GM18861 (cell line): ENCODE measurements at regions not wholly inside any gene's neighbourhood (a gene's known extent, or its start where the extent isn't known, plus 50 kb on each side); places are given as distances from the start of the nearest gene placed in this dataset.

ENCODE experiments used
- ATAC-seq: cut with Tn5 transposase; IDR thresholded peaks from one replicate; pipeline ENCODE4 v1.9.1; 2021; ENCODE audit not compliant: unreplicated experiment

DNA sequence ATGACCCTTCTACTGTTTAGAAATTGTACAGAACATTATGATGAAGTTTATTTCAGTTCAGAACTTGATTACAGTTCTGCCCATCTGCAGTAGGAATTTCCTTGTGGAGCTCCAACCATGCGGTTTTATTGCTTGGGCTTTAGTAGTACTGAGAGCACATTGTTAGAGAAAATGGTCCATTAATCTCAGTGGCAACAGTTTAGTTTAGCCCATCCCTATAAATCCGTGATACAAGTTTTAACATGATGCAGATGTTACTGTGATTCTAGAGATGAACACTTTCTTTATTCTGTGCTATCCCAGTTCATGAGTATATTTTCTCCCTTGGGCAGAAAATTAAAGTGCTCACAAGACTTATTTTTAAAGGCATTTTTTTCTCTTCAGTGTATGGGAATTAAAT is 84.8 kb upstream of the FZD8 start:
- ATAC-seq: no peak

DNA sequence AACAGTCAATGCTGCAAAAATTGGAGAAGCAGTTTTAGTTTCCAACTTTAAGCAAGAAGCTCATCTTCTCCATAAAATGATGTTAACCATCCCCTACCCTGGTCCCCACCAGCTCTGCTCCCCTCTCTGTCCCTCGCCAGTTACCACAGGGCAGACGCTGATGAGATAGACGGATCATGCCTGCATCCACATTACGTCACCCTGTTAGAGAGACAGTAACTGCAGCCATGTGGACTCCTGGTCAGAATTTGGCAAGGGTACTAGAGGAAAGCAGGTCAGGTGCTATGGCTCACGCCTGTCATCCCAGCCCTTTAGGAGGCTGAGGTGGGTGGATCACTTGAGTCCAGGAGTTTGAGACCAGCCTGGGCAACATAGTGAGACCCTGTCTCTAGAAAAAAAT is 81.9 kb upstream of the FZD8 start:
- ATAC-seq: no peak

DNA sequence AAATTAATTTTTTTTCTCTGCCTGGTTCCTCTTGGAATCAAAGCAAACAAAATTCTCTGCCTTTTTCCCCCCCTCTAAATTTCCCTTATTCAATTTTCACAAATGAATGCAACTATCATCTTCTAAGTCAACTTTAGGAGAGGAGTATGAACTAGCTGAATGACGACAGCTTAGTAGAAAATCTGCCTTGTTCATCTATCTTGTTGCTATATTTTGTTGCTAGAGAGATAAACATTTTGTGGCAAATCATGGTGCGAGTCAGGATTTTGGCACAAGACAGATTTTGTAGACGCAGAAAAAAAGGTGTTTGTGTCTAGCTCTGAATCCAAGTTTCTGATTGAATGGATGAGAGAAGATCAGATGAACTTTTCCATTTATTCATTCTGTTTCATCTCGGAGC is 81.0 kb upstream of the FZD8 start:
- no peak for ATAC-seq

- no peak for ATAC-seq
Observed at GRCh38 chr10:35722636-35723035, 80.5 kb upstream of the FZD8 start.

- no peak for ATAC-seq
Observed at GRCh38 chr10:35722226-35722625, 80.1 kb upstream of the FZD8 start.

- ATAC-seq: no peak
Observed at GRCh38 chr10:35720366-35720765, 78.3 kb upstream of the FZD8 start.

GRCh38 chr10:35716776-35717175 is 74.7 kb upstream of the FZD8 start:
- ATAC-seq: no peak

GRCh38 chr10:35712486-35712885 is 70.4 kb upstream of the FZD8 start:
- no peak for ATAC-seq

DNA sequence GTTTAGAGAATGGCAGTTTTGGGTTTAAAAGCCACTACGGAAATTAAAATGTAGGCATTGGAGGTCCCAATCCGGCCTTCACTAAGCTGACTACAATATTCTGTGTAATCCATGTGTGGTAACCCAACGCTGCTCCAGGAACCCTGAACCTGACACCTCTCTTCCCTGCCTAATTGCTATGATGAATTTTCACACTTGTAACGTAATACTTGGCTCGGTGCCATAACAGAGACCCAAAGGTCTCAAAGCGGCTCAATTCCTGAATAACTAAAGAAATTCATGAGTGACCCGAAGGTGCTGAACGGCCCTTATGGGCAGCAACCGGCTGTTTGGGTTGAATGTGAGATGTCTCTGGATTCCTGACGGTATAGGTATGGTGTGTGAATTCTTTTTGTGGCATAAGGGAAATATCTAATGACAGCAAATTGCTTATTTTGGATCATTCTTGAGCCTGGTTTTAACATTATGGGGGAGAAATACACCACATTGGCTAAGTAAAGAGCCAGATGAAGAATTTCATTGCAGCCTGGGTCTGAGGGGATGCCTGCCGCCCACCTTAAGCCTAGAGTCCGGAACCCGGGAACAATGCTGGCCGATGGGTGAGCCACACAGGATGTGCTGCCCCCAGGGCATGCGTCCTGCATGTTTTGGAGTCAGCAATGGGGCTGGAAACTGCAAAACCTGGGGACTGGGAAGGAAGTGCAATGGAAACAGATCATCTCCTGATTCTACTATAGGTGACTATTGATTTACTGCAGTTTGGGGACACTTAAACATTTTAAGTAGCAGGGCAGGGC is 69.7 kb upstream of the FZD8 start:
- ATAC-seq: no peak

DNA sequence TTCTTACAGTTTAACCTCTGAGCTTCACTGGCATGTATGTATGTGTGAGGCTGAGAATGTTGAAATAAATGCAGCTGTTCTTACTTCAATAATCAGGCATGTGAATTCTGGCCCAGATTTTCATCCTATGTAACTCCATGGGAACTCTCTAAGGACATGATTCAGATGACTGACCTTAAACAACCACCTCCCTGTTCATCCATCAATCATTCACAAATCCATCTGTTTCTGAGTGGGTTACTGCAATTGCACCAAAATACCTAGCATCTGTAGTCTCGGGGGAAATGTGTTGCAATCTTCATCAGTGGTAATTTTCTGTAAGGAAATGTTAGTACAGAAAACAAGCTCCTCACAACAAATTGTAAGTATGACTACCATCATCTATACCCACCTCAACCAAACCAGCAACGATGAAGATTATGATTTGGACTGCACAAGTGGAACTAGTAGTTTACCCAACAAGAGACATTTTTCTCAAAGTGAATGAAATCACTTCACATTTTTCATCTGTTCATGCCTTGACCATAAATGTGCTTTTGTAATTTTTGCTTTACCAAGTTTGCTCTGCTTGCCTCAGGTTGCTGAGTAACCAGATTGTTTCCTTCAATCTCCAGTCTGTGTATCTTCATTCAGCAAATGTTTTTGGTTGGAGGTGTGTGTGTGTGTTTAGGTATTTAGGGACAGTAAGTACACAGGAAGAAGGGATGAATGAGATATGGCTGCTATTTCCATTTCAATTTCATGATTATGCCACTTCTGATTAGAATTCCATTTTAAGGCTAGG is 65.7 kb upstream of the FZD8 start:
- ATAC-seq: no peak

GRCh38 chr10:35706959-35707358 is 64.9 kb upstream of the FZD8 start:
- no peak for ATAC-seq

DNA sequence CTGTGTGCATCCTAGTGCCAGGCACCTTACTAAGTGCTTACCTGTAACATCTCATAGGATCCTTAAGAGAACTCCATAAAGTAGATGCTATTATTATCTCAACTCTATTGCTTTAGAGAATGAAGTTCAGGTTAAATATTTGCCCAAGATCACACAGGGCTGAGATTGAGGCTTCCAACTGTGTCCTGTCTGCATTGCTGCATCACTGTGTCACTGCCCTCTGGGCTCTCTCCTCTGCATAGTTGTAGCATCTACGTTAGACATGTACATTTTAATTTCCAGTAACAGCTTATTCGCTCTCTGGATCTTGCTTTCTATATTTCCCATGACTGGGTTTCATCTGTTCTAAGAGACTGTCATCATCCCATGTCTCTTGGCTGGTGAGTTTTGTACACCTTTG is 63.6 kb upstream of the FZD8 start:
- no peak for ATAC-seq

DNA sequence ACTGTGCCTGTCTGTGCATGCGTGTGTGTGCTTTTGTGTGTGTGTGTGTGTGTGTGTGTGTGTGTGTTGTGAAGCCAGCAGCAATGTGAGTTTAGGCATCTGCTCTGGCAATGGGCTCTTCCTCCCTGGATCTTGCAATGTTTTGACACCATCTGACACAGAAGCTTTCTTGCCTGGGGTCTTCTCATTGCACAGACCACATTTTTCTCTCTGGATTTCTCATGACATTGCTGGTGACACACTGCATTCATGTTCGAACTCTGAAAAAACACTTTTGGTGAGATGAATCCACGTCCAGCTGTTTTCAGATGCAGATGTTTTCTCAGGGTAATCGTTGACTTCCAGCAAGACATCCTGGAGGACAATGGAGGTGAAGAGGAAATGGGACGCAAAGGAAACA is 63.0 kb upstream of the FZD8 start:
- ATAC-seq: no peak

GRCh38 chr10:35704401-35704800 is 62.3 kb upstream of the FZD8 start:
- no peak for ATAC-seq

DNA sequence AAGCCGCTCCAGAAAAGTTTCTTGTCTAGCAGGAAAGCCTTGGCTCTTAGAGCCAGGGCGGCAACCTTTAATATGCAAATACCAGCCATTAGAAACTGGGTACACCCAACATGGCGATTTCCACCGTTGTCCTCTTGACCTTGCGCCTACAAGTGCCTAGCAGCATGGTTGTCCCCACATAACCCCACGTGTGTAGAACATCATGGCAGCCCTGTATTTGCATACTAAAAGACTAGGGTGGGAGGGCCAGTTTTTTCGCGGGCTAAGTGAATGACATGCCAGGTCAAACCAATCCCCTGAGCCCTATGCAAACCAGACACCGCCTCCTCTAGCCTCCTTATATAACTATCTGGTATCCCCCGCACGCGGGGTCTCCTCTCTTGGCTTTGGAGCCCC is 58.4 kb upstream of the FZD8 start:
- ATAC-seq: no peak

- no peak for ATAC-seq
Observed at GRCh38 chr10:35699848-35700486, 57.9 kb upstream of the FZD8 start.

DNA sequence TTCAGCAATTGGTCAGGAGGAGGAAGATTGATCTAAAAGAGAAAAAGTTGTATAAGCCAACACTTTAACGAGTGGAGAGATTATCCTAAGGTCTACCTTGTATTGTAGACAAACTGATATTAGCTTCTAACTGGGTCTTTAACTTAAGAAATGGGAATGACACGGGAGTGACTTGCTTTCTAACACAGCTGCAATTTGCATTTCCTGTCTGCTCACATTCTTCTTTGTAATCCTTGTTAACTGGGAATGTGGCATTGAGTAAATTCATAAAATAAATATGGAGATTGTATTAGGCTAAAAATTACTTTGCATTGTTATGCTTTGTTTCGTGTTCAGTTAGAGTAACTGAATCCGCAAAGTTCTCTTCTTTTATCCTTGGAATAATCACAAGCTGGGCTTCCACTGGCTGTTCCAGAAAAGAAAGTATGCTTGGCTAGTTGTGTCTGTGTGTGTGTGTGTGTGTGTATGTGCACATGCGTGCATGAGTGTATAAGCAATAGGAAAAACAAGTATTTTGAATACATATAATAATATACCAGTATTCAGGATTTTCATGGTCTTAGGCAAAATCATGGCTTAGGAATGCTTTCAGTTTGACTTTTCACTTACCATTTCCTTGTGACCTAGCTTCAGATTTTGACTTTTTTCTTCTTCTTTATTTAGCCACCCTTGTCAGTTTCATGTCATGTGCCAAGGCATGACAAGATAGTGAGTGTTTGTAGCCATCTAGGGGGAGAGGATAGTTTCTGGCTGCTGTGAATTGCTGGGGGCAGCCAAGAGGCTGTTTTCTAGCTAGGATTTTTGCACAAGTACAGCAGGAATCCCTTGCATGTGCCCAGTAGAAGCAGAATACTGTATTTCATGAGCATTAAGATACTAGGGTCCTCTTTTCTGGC is 54.5 kb upstream of the FZD8 start:
- ATAC-seq: no peak

DNA sequence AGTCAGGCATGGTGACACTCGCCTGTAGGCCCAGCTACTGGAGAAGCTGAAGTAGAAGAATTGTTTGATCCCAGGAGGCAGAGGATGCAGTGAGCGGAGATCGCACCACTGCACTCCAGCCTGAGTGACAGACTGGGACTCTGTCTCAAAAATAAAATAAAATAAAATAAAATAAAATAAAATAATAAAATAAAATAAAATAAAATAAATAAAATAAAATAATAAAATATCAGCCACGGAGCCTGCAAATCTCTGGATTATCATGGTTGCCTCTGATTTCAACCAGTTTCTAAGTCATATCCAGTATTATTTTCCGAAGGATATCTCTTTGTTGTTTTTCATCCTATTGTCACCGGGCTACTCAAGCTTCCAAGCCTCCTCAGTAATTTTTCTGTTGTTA is 51.7 kb upstream of the FZD8 start:
- ATAC-seq: no peak
